ENCODE measurements at regions not wholly inside any gene's neighbourhood (a gene's known extent, or its start where the extent isn't known, plus 50 kb on each side); places are given as distances from the start of the nearest gene placed in this dataset.
"Not testable (repeated sequence)": the region's sequence is repeated elsewhere in the genome, so short reads cannot be mapped to it uniquely, and the experiment has no call there.

DNA sequence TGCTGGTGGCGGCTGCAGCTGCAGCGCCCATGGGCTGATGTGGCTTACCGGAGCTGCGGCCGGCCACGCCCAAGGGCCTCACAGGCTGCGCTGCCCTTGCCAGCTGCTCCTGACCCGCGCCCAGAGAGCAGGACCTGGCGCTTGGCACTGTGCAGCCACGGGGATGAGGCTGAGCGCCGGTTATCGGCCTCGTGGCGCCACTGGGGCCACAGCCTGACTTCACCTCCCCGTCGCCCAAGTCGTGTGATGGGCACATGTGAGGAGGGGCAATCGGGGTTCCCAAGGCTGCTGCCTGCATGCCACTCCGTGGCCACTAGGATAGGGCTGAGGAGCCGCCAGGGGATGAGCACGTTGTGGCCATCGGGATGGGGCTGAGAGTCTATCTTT, 77.2 kb upstream of the PABPC3 start:
- Histone ChIP-seq H3K4me3 (ENCODE audit: low read depth, low read length) (no peak overlapping the region), H3K27ac (no peak overlapping the region), H3K36me3 (replicated peaks) (no peaks in the 10 kb centered on the region), H3K27me3 (replicated peaks) (peaks cover 8% of the 10 kb centered on the region)
- no peak for DNase-seq
- in situ Hi-C loops (cut with HindIII; ENCODE audit: low pct_ligation_motif_present, low sequenced_read_pairs): no loop called here
- TF ChIP-seq, protein P1, sequence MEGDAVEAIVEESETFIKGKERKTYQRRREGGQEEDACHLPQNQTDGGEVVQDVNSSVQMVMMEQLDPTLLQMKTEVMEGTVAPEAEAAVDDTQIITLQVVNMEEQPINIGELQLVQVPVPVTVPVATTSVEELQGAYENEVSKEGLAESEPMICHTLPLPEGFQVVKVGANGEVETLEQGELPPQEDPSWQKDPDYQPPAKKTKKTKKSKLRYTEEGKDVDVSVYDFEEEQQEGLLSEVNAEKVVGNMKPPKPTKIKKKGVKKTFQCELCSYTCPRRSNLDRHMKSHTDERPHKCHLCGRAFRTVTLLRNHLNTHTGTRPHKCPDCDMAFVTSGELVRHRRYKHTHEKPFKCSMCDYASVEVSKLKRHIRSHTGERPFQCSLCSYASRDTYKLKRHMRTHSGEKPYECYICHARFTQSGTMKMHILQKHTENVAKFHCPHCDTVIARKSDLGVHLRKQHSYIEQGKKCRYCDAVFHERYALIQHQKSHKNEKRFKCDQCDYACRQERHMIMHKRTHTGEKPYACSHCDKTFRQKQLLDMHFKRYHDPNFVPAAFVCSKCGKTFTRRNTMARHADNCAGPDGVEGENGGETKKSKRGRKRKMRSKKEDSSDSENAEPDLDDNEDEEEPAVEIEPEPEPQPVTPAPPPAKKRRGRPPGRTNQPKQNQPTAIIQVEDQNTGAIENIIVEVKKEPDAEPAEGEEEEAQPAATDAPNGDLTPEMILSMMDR (IDR thresholded peaks at IDR 0.05; ENCODE audit: low read depth, low read length, missing control alignments): no peak

DNA sequence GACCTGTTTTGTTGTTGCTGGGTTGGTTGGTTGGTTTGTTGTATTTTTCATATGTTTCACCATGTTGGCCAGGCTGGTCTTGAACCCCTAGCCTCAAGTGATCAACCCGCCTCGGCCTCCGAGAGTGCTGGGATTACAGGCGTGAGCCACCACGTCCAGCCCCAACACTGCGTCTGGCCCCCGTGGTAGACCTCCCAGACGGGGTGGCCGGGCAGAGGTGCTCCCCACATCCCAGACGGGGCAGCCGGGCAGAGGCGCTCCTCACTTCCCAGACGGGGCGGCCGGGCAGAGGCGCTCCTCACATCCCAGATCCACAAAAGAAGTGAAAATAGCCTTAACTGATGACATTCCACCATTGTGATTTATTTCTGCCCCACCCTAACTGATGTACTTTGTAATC, 76.2 kb upstream of the PABPC3 start:
- in situ Hi-C loops (cut with HindIII; ENCODE audit: low pct_ligation_motif_present, low sequenced_read_pairs); H3K27me3 ChIP-seq (replicated peaks); H3K27ac ChIP-seq: not testable (repeated sequence)

GRCh38 chr13:25024175-25024574, 71.8 kb upstream of the PABPC3 start:
- TF ChIP-seq, protein P1 (IDR thresholded peaks at IDR 0.05; ENCODE audit: low read depth, low read length, missing control alignments): no peak
- Histone ChIP-seq H3K27ac (no peak overlapping the region), H3K36me3 (replicated peaks) (no peaks in the 10 kb centered on the region), H3K27me3 (replicated peaks) (peaks cover 2% of the 10 kb centered on the region), H3K4me3 (ENCODE audit: low read depth, low read length) (no peak overlapping the region)
- in situ Hi-C loops (cut with HindIII; ENCODE audit: low pct_ligation_motif_present, low sequenced_read_pairs): no loop called here
- DNase-seq: no peak

More for the DNA sequence above, 76.2 kb upstream of the PABPC3 start:
- DNase-seq; H3K4me3 ChIP-seq (ENCODE audit: low read depth, low read length); H3K36me3 ChIP-seq (replicated peaks): not testable (repeated sequence)

DNA sequence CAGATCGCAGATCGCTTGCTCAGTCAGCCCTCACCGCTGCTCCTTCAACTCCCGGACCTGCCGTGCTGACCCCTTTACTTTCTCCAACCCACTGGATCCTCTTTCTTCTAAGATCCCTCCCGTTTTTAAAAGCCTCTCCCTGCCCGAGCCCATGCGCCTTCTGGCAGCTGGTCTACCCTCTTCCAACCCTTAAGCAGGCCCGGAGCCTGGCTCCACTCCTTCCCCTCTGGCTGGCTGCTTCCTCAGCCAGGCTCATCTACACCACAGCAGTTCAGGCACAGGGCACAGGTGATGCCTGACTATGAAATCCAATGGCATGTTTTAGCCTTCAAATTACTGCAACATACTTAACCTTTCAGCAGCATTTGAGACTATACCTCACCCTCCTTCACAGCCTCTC, 63.8 kb upstream of the PABPC3 start:
- no peaks in the 10 kb centered on the region for H3K36me3 ChIP-seq (replicated peaks)
- no peaks in the 10 kb centered on the region for H3K27me3 ChIP-seq (replicated peaks)
- in situ Hi-C loops (cut with HindIII; ENCODE audit: low pct_ligation_motif_present, low sequenced_read_pairs): no loop called here
- no peak for DNase-seq
- TF ChIP-seq, protein P1 (IDR thresholded peaks at IDR 0.05; ENCODE audit: low read depth, low read length, missing control alignments): no peak
- no peak overlapping the region for H3K4me3 ChIP-seq (ENCODE audit: low read depth, low read length)
- no peak overlapping the region for H3K27ac ChIP-seq

DNA sequence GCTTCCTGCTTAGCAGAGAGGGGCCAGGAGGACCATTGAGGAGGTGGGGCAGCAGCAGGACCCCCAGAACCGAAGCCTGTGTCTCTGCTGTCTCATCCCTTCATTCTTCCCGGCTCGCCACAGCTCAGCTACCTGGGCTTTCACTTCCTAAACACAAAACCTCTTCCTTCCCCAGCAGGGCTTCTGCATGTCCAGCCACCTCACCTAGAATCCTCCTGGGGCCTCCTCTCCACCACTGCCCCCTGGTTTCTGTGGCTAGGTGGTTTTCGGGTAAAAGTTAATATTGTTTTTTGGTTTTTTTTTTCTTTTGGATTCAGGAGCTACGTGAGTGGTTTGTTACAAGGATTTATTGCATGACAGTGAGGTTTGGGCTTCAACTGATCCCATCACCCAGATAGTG, 61.8 kb upstream of the PABPC3 start:
- no peak overlapping the region for H3K4me3 ChIP-seq (ENCODE audit: low read depth, low read length)
- TF ChIP-seq, protein P1 (IDR thresholded peaks at IDR 0.05; ENCODE audit: low read depth, low read length, missing control alignments): no peak
- DNase-seq: no peak
- in situ Hi-C loops (cut with HindIII; ENCODE audit: low pct_ligation_motif_present, low sequenced_read_pairs): no loop called here
- no peaks in the 10 kb centered on the region for H3K27me3 ChIP-seq (replicated peaks)
- H3K36me3 ChIP-seq (replicated peaks): no peaks in the 10 kb centered on the region
- no peak overlapping the region for H3K27ac ChIP-seq

GRCh38 chr13:25037057-25037813, 58.7 kb upstream of the PABPC3 start:
- TF ChIP-seq, protein P1 (IDR thresholded peaks at IDR 0.05; ENCODE audit: low read depth, low read length, missing control alignments): peak; percentile 88

More at GRCh38 chr13:25037057-25037813, 58.7 kb upstream of the PABPC3 start:
- Histone ChIP-seq H3K4me3 (ENCODE audit: low read depth, low read length) (no peak overlapping the region), H3K27me3 (replicated peaks) (no peaks in the 10 kb centered on the region), H3K27ac (no peak overlapping the region), H3K36me3 (replicated peaks) (no peaks in the 10 kb centered on the region)
- peak; percentile 51 for DNase-seq
- in situ Hi-C loops (cut with HindIII; ENCODE audit: low pct_ligation_motif_present, low sequenced_read_pairs): no loop called here
